ENCODE measurements at regions not wholly inside any gene's neighbourhood (a gene's known extent, or its start where the extent isn't known, plus 50 kb on each side); places are given as distances from the start of the nearest gene placed in this dataset.

- no peak for TF ChIP-seq ARID4B (CRISPR knock-in tag; IDR thresholded peaks at IDR 0.05; ENCODE audit: borderline replicate concordance)
- no peak for TF ChIP-seq ELF4 (CRISPR knock-in tag; IDR thresholded peaks at IDR 0.05; ENCODE audit: low read depth)
- no peak for TF ChIP-seq ZNF263 (CRISPR knock-in tag; IDR thresholded peaks at IDR 0.05; ENCODE audit: low read depth)
- TF ChIP-seq ZMAT4 (CRISPR knock-in tag; IDR thresholded peaks at IDR 0.05) = no peak
Measured at GRCh38 chr3:96734273-96735009, 80.0 kb upstream of the EPHA6 start (continued).

- no peaks in the 10 kb centered on the region for H3K27me3 Mint-ChIP-seq (ENCODE audit: low read depth)
- ChIA-PET POLR2A (no interaction called here), CTCF (no interaction called here)
- TF ChIP-seq TCF7 (CRISPR knock-in tag; IDR thresholded peaks at IDR 0.05; ENCODE audit: low read depth) (no peak), ATF3 (CRISPR knock-in tag; conservative IDR thresholded peaks at IDR 0.05) (no peak), MAX (CRISPR knock-in tag; IDR thresholded peaks at IDR 0.05) (no peak), ZSCAN18 (CRISPR knock-in tag; IDR thresholded peaks at IDR 0.05) (no peak), NR3C1 (CRISPR knock-in tag; conservative IDR thresholded peaks at IDR 0.05; ENCODE audit: low read depth) (no peak), OVOL2 (CRISPR knock-in tag; IDR thresholded peaks at IDR 0.05; ENCODE audit: borderline replicate concordance) (no peak), STAT6 (CRISPR knock-in tag; conservative IDR thresholded peaks at IDR 0.05; ENCODE audit: low read depth) (no peak), GTF2I (CRISPR knock-in tag; conservative IDR thresholded peaks at IDR 0.05) (no peak), IRF1 (CRISPR knock-in tag; IDR thresholded peaks at IDR 0.05) (no peak), TP53 (CRISPR knock-in tag; IDR thresholded peaks at IDR 0.05) (no peak), ELF4 (CRISPR knock-in tag; IDR thresholded peaks at IDR 0.05; ENCODE audit: low read depth) (no peak), AFF4 (CRISPR knock-in tag; IDR thresholded peaks at IDR 0.05; ENCODE audit: borderline replicate concordance) (no peak), FOXJ3 (CRISPR knock-in tag; IDR thresholded peaks at IDR 0.05; ENCODE audit: borderline replicate concordance) (no peak)
- no peak for ATAC-seq
- H3K4me1 Mint-ChIP-seq = no peaks in the 10 kb centered on the region
- H3K4me3 Mint-ChIP-seq = no peak overlapping the region
- H3K36me3 Mint-ChIP-seq = no peaks in the 10 kb centered on the region
- H3K9me3 Mint-ChIP-seq = no peaks in the 10 kb centered on the region
- no peak overlapping the region for H3K27ac Mint-ChIP-seq
- no peak for DNase-seq (ENCODE audit: low spot score)
Measured at GRCh38 chr3:96748139-96748538, 66.3 kb upstream of the EPHA6 start.

Measured in WTC11 (cell line).